G401.6 (cell line): ENCODE measurements at regions not wholly inside any gene's neighbourhood (a gene's known extent, or its start where the extent isn't known, plus 50 kb on each side); places are given as distances from the start of the nearest gene placed in this dataset.

Source experiments
- FAIRE-seq: peaks from 2 replicates; lab custom pipeline; 2012; peaks lifted over from hg19 to GRCh38; lab: Jason Lieb, UNC

GRCh38 chr18:78892721-78893120, 86.9 kb upstream of the SALL3 start:
- FAIRE-seq: no peak

GRCh38 chr18:78893281-78894032, 86.2 kb upstream of the SALL3 start:
- FAIRE-seq: no peak

- no peak for FAIRE-seq
Measured at GRCh38 chr18:78894033-78894305, 85.6 kb upstream of the SALL3 start.

GRCh38 chr18:78895207-78896001, 84.2 kb upstream of the SALL3 start:
- FAIRE-seq: no peak

GRCh38 chr18:78896111-78896905, 83.3 kb upstream of the SALL3 start:
- FAIRE-seq: no peak

GRCh38 chr18:78898066-78898465, 81.6 kb upstream of the SALL3 start:
- FAIRE-seq: no peak

GRCh38 chr18:78898635-78899034, 81.0 kb upstream of the SALL3 start:
- FAIRE-seq: no peak

- no peak for FAIRE-seq
Measured at GRCh38 chr18:78899241-78899640, 80.4 kb upstream of the SALL3 start.

GRCh38 chr18:78900938-78901909, 78.4 kb upstream of the SALL3 start:
- FAIRE-seq: no peak

GRCh38 chr18:78901923-78902794, 77.5 kb upstream of the SALL3 start:
- no peak for FAIRE-seq

GRCh38 chr18:78902795-78903435, 76.7 kb upstream of the SALL3 start:
- FAIRE-seq: no peak

GRCh38 chr18:78903436-78904178, 76.0 kb upstream of the SALL3 start:
- no peak for FAIRE-seq

GRCh38 chr18:78904179-78904531, 75.5 kb upstream of the SALL3 start:
- FAIRE-seq: no peak

GRCh38 chr18:78905334-78905733, 74.3 kb upstream of the SALL3 start:
- no peak for FAIRE-seq

GRCh38 chr18:78906066-78906465, 73.6 kb upstream of the SALL3 start:
- FAIRE-seq: no peak

- FAIRE-seq: no peak
Measured at GRCh38 chr18:78908462-78909260, 71.0 kb upstream of the SALL3 start.

GRCh38 chr18:78911751-78912283, 67.8 kb upstream of the SALL3 start:
- no peak for FAIRE-seq

- no peak for FAIRE-seq
Measured at GRCh38 chr18:78912336-78912735, 67.3 kb upstream of the SALL3 start.

- no peak for FAIRE-seq
Measured at GRCh38 chr18:78912844-78913243, 66.8 kb upstream of the SALL3 start.
